Thoracic aorta (tissue), 2 donors: ENCODE measurements at regions not wholly inside any gene's neighbourhood (a gene's known extent, or its start where the extent isn't known, plus 50 kb on each side); places are given as distances from the start of the nearest gene placed in this dataset.

Experiments
- ATAC-seq: fragments of 150-250 bp; one replicate; pipeline ENCODE4 v1.8.0; 2017; ENCODE audit warnings: low read depth; ENCODE audit not compliant: insufficient number of reproducible peaks, low FRiP score
- DNase-seq: peaks from one replicate; pipeline ENCODE4 v3.0.0-alpha.2; 2020; ENCODE audit warnings: low spot score
- H3K27ac ChIP-seq, 2 donors: fragments of 200-600 bp; sonication (generic); 1 replicate in 1 of 2; 2 replicates in 1 of 2; pipeline ENCODE4 v1.5.1; 2016; ENCODE audit warnings: mild to moderate bottlenecking in 2 of 2, moderate library complexity in 2 of 2
- H3K27me3 ChIP-seq: fragments of 200-600 bp; sonication (generic); replicated peaks from 2 replicates; pipeline ENCODE4 v1.6.0; 2016; ENCODE audit warnings: mild to moderate bottlenecking; ENCODE audit not compliant: insufficient read depth
- H3K36me3 ChIP-seq: fragments of 200-600 bp; sonication (generic); one replicate; pipeline ENCODE4 v1.5.1; 2016
- H3K4me1 ChIP-seq, 2 donors: fragments of 200-600 bp; sonication (generic); 1 replicate in 1 of 2; 2 replicates in 1 of 2; pipeline versions ENCODE4 v1.5.1 to v1.6.0; 2016; ENCODE audit warnings: low read depth in 2 of 2, mild to moderate bottlenecking in 1 of 2; ENCODE audit not compliant: control insufficient read depth in 1 of 2
- H3K4me3 ChIP-seq: fragments of 200-600 bp; sonication (generic); 2 replicates; pipeline ENCODE4 v1.5.1; 2016; ENCODE audit warnings: mild to moderate bottlenecking
- H3K9me3 ChIP-seq: fragments of 200-600 bp; sonication (generic); 2 replicates; pipeline ENCODE4 v1.5.1; 2016
- TF ChIP-seq, protein P1 (sequence below): fragments of 200-600 bp; sonication (generic); IDR thresholded peaks from one replicate; pipeline ENCODE4 v1.5.1; 2019; ENCODE audit warnings: antibody characterized with exemption

GRCh38 chr4:17033768-17034181 lies 135.3 kb upstream of the LDB2 start:
- H3K9me3 ChIP-seq = no peaks in the 10 kb centered on the region
- DNase-seq (no peak), ATAC-seq (no peak)
- TF ChIP-seq, protein P1, sequence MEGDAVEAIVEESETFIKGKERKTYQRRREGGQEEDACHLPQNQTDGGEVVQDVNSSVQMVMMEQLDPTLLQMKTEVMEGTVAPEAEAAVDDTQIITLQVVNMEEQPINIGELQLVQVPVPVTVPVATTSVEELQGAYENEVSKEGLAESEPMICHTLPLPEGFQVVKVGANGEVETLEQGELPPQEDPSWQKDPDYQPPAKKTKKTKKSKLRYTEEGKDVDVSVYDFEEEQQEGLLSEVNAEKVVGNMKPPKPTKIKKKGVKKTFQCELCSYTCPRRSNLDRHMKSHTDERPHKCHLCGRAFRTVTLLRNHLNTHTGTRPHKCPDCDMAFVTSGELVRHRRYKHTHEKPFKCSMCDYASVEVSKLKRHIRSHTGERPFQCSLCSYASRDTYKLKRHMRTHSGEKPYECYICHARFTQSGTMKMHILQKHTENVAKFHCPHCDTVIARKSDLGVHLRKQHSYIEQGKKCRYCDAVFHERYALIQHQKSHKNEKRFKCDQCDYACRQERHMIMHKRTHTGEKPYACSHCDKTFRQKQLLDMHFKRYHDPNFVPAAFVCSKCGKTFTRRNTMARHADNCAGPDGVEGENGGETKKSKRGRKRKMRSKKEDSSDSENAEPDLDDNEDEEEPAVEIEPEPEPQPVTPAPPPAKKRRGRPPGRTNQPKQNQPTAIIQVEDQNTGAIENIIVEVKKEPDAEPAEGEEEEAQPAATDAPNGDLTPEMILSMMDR = no peak
- H3K36me3 ChIP-seq = no peaks in the 10 kb centered on the region
- no peak overlapping the region for H3K27ac ChIP-seq
- H3K27me3 ChIP-seq = no peaks in the 10 kb centered on the region
- H3K4me1 ChIP-seq = peaks cover 0 to 3% of the 10 kb centered on the region in 2 donors
- H3K4me3 ChIP-seq = no peak overlapping the region

- Histone ChIP-seq H3K4me3 (no peak overlapping the region), H3K36me3 (no peaks in the 10 kb centered on the region), H3K27ac (no peak overlapping the region), H3K4me1 (peaks cover 0 to 3% of the 10 kb centered on the region in 2 donors), H3K27me3 (no peaks in the 10 kb centered on the region), H3K9me3 (no peaks in the 10 kb centered on the region)
- TF ChIP-seq, protein P1 = no peak
- DNase-seq (no peak), ATAC-seq (no peak)
Observed at GRCh38 chr4:17033025-17033767, 134.8 kb upstream of the LDB2 start.

- no peak for DNase-seq
- no peaks in the 10 kb centered on the region for H3K27me3 ChIP-seq
- H3K4me3 ChIP-seq = no peak overlapping the region
- ATAC-seq = no peak
- H3K4me1 ChIP-seq = peaks cover 3 to 8% of the 10 kb centered on the region in 2 donors
- TF ChIP-seq, protein P1 = no peak
- no peaks in the 10 kb centered on the region for H3K9me3 ChIP-seq
- no peak overlapping the region for H3K27ac ChIP-seq
- H3K36me3 ChIP-seq = no peaks in the 10 kb centered on the region
Observed at GRCh38 chr4:17030543-17030942, 132.1 kb upstream of the LDB2 start.

GRCh38 chr4:17029964-17030363 lies 131.5 kb upstream of the LDB2 start:
- TF ChIP-seq, protein P1 = no peak
- H3K4me1 ChIP-seq = peaks cover 3 to 8% of the 10 kb centered on the region in 2 donors
- H3K36me3 ChIP-seq = no peaks in the 10 kb centered on the region
- ATAC-seq (no peak), DNase-seq (no peak)
- H3K27ac ChIP-seq = no peak overlapping the region
- no peaks in the 10 kb centered on the region for H3K27me3 ChIP-seq
- H3K9me3 ChIP-seq = no peaks in the 10 kb centered on the region
- no peak overlapping the region for H3K4me3 ChIP-seq

- TF ChIP-seq, protein P1 = no peak
- ATAC-seq = no peak
- DNase-seq = no peak
Observed at GRCh38 chr4:17029432-17029831, 131.0 kb upstream of the LDB2 start.

More at GRCh38 chr4:17029432-17029831, 131.0 kb upstream of the LDB2 start:
- H3K9me3 ChIP-seq = no peaks in the 10 kb centered on the region
- H3K36me3 ChIP-seq = no peaks in the 10 kb centered on the region
- peaks cover 3 to 8% of the 10 kb centered on the region in 2 donors for H3K4me1 ChIP-seq
- no peaks in the 10 kb centered on the region for H3K27me3 ChIP-seq
- H3K27ac ChIP-seq = no peak overlapping the region
- no peak overlapping the region for H3K4me3 ChIP-seq
